Neural cell (in vitro differentiated cells): ENCODE measurements at regions not wholly inside any gene's neighbourhood (a gene's known extent, or its start where the extent isn't known, plus 50 kb on each side); places are given as distances from the start of the nearest gene placed in this dataset.

ENCODE experiments used
- EP300 ChIP-seq: fragments of 450-650 bp; conservative IDR thresholded peaks from 2 replicates; pipeline ENCODE4 v1.6.1; 2014; ENCODE audit warnings: antibody characterized with exemption, mild to moderate bottlenecking, moderate library complexity; ENCODE audit not compliant: poor library complexity, severe bottlenecking
- EZH2 ChIP-seq: fragments of 200-600, 300-800 bp; shearing (Covaris generic), sonication (generic); IDR thresholded peaks from 2 replicates; pipeline ENCODE4 v1.6.1; 2014; ENCODE audit warnings: antibody characterized with exemption, low read length, borderline replicate concordance, mild to moderate bottlenecking; ENCODE audit not compliant: insufficient read depth, poor library complexity, severe bottlenecking
- TF ChIP-seq, protein P1 (sequence below): fragments of 450-650 bp; IDR thresholded peaks from 2 replicates; pipeline ENCODE4 v1.5.1; 2014; ENCODE audit warnings: antibody characterized with exemption, mild to moderate bottlenecking, moderate library complexity; ENCODE audit not compliant: poor library complexity, severe bottlenecking

DNA sequence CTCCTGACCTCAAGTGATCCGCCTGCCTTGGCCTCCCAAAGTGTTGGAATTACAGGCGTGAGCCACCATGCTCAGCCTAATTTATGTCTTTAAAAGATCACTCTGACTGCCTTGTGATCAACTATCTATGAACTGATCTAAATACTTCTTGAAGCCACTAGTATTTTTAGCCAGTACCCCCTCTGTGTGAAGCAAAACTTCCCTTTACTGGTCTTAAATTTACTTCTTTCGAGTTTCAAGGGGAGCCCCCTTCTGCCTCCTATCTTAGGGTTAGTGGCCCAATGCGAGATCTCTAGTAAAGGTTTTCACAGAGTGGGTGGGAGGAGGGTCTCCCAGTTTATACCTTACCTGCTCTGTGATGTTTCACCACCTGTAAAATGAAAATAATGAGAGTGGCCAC is 66.1 kb upstream of the RPL11 start:
- TF ChIP-seq EZH2: no peak
- TF ChIP-seq, protein P1, sequence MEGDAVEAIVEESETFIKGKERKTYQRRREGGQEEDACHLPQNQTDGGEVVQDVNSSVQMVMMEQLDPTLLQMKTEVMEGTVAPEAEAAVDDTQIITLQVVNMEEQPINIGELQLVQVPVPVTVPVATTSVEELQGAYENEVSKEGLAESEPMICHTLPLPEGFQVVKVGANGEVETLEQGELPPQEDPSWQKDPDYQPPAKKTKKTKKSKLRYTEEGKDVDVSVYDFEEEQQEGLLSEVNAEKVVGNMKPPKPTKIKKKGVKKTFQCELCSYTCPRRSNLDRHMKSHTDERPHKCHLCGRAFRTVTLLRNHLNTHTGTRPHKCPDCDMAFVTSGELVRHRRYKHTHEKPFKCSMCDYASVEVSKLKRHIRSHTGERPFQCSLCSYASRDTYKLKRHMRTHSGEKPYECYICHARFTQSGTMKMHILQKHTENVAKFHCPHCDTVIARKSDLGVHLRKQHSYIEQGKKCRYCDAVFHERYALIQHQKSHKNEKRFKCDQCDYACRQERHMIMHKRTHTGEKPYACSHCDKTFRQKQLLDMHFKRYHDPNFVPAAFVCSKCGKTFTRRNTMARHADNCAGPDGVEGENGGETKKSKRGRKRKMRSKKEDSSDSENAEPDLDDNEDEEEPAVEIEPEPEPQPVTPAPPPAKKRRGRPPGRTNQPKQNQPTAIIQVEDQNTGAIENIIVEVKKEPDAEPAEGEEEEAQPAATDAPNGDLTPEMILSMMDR: no peak
- TF ChIP-seq EP300: no peak
